GM12892 (cell line): ENCODE measurements at regions not wholly inside any gene's neighbourhood (a gene's known extent, or its start where the extent isn't known, plus 50 kb on each side); places are given as distances from the start of the nearest gene placed in this dataset.

Source experiments
- POLR2A ChIP-seq: IDR thresholded peaks from 2 replicates; pipeline ENCODE4 v1.6.1; 2011; ENCODE audit warnings: low read depth, low read length, control low read depth
- POLR2AphosphoS5 ChIP-seq: IDR thresholded peaks from 2 replicates; pipeline ENCODE4 v1.6.1; 2011; ENCODE audit warnings: low read depth, low read length, control low read depth
- TAF1 ChIP-seq: IDR thresholded peaks from 2 replicates; pipeline ENCODE4 v1.6.1; 2011; ENCODE audit warnings: low read depth, mild to moderate bottlenecking, control low read depth, low read length, borderline replicate concordance

DNA sequence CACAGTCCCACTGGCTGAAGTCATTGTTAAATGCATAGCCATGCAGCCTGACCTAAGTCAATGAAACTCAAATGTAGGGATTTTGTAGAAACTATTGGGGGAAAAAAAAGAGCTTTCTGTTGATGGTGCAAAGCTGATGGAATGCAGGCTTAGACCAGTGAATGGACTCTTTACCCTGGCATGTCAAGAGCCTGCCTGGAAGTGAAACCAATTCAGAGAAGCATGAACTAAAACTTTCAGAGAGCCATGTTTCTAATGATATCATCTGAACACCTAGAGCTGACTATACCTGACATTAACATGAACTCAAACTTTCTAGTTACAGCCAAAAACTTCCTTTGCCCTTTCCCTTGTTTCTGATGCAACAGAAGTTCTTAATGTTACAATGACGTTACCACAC, 89.0 kb downstream of the APIP start:
- TF ChIP-seq POLR2A (no peak), TAF1 (no peak), POLR2AphosphoS5 (no peak)
